Uterus (tissue), 3 donors: ENCODE measurements at regions not wholly inside any gene's neighbourhood (a gene's known extent, or its start where the extent isn't known, plus 50 kb on each side); places are given as distances from the start of the nearest gene placed in this dataset.

Experiments used
- DNase-seq, 2 donors: peaks; one replicate each; pipeline ENCODE4 v3.0.0-alpha.2; 2019 to 2020
- H3K27ac ChIP-seq, 2 donors: fragments of 200-600 bp; sonication (generic); 1 replicate in 1 of 2; 2 replicates in 1 of 2; pipeline ENCODE4 v1.5.1; 2016 to 2018
- H3K27me3 ChIP-seq, 2 donors: fragments of 200-600 bp; sonication (generic); one replicate each; pipeline ENCODE4 v1.5.1; 2018 to 2019; ENCODE audit warnings: control low read depth in 1 of 2
- H3K36me3 ChIP-seq, 2 donors: fragments of 200-600 bp; sonication (generic); one replicate each; pipeline ENCODE4 v1.5.1; 2019; ENCODE audit warnings: control low read depth in 1 of 2
- H3K4me1 ChIP-seq, 2 donors: fragments of 200-600 bp; sonication (generic); one replicate each; pipeline ENCODE4 v1.5.1; 2018 to 2019; ENCODE audit warnings: control low read depth in 1 of 2
- H3K4me3 ChIP-seq, 2 donors: fragments of 200-600 bp; sonication (generic); 1 replicate in 1 of 2; 2 replicates in 1 of 2; pipeline ENCODE4 v1.5.1; 2018 to 2019; ENCODE audit warnings: mild to moderate bottlenecking in 1 of 2
- H3K9me3 ChIP-seq, 2 donors: fragments of 200-600 bp; sonication (generic); one replicate each; pipeline ENCODE4 v1.5.1; 2019; ENCODE audit warnings: control low read depth in 1 of 2
- CTCF ChIP-seq, 4 experiments: fragments of 200-600 bp in 2 of 4; fragments of 450-650 bp in 2 of 4; sonication (generic) in 2 of 4; IDR thresholded peaks; one replicate each; pipeline ENCODE4 v1.5.1; 2016 to 2019; ENCODE audit warnings: antibody characterized with exemption in 4 of 4, mild to moderate bottlenecking in 2 of 4, moderate library complexity in 1 of 4
- POLR2A ChIP-seq, 2 donors: fragments of 450-650 bp; IDR thresholded peaks; one replicate each; pipeline ENCODE4 v1.6.1; 2016; ENCODE audit warnings: antibody characterized with exemption in 2 of 2, mild to moderate bottlenecking in 1 of 2, moderate library complexity in 1 of 2
- intact Hi-C: fragments of 100-400 bp; cut with DNase I; formaldehyde crosslinking; loops from one replicate; pipeline ENCODE4 v1.15.1; 2023; ENCODE audit warnings: low total_unique reads
- donor health status: DM: yes; HTN: yes; CAD: no.

DNA sequence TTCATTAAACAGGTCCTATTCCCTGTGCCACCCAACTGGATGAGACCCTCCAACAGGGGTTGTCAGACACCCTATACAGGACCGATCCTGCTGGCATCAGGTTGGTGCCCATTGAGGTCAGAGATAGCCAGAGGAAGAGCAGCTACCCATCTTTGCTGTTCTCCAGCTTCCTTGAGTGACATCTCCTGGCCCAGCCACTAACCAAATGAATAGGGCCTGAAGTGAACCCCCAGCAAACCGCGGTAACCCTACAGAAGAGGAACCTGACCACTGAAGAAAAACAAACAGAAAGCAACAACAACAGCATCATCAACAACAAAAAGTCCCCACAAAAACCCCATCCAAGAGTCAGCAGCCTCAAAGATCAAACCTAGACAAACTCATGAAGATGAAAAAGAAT, 133.6 kb upstream of the ARPP21 start:
- Histone ChIP-seq H3K4me3 (no peak overlapping the region), H3K27ac (no peak overlapping the region), H3K4me1 (no peaks in the 10 kb centered on the region), H3K36me3 (no peaks in the 10 kb centered on the region), H3K27me3 (no peaks in the 10 kb centered on the region), H3K9me3 (no peaks in the 10 kb centered on the region)
- DNase-seq: no peak
- no peak for TF ChIP-seq POLR2A (IDR thresholded peaks at IDR 0.05)
- intact Hi-C loops: no loop called here

- H3K27ac ChIP-seq: no peak overlapping the region
- H3K27me3 ChIP-seq: no peaks in the 10 kb centered on the region
- intact Hi-C loops: no loop called here
- DNase-seq: no peak
- TF ChIP-seq POLR2A (IDR thresholded peaks at IDR 0.05): no peak
- no peak for TF ChIP-seq CTCF (IDR thresholded peaks at IDR 0.05)
- H3K9me3 ChIP-seq: no peaks in the 10 kb centered on the region
- no peaks in the 10 kb centered on the region for H3K4me1 ChIP-seq
- no peaks in the 10 kb centered on the region for H3K36me3 ChIP-seq
- no peak overlapping the region for H3K4me3 ChIP-seq
Measured at GRCh38 chr3:35519936-35520335, 119.4 kb upstream of the ARPP21 start.

GRCh38 chr3:35521196-35521595, 118.1 kb upstream of the ARPP21 start:
- DNase-seq: no peak
- H3K4me3 ChIP-seq: no peak overlapping the region
- intact Hi-C loops: no loop called here
- H3K27me3 ChIP-seq: no peaks in the 10 kb centered on the region
- TF ChIP-seq POLR2A (IDR thresholded peaks at IDR 0.05): no peak
- no peak for TF ChIP-seq CTCF (IDR thresholded peaks at IDR 0.05)
- no peaks in the 10 kb centered on the region for H3K36me3 ChIP-seq
- H3K9me3 ChIP-seq: no peaks in the 10 kb centered on the region
- no peak overlapping the region for H3K27ac ChIP-seq
- no peaks in the 10 kb centered on the region for H3K4me1 ChIP-seq

DNA sequence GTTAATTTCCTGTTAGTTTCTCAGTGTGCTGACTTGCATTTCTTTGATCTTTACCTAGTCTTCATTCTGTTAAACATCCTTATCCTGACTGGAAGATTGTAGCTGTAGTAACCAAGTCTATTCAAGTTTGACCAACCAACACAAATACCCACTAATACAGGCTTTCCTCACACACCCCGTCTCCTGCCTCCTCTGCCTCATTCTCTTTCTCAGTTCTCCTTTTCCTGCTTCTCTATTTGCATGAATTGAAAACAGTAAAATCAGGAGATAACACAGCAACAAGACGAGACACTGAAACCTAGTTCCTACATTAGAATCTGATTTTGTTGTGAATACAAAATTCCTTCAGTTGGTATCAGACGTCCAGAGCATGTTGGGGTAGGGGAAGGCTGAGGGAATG, 116.9 kb upstream of the ARPP21 start:
- no peak for DNase-seq
- no peak overlapping the region for H3K27ac ChIP-seq
- H3K27me3 ChIP-seq: no peaks in the 10 kb centered on the region
- TF ChIP-seq CTCF (IDR thresholded peaks at IDR 0.05): no peak
- TF ChIP-seq POLR2A (IDR thresholded peaks at IDR 0.05): no peak
- no peak overlapping the region for H3K4me3 ChIP-seq
- intact Hi-C loops: no loop called here
- no peaks in the 10 kb centered on the region for H3K4me1 ChIP-seq
- no peaks in the 10 kb centered on the region for H3K36me3 ChIP-seq
- no peaks in the 10 kb centered on the region for H3K9me3 ChIP-seq

DNA sequence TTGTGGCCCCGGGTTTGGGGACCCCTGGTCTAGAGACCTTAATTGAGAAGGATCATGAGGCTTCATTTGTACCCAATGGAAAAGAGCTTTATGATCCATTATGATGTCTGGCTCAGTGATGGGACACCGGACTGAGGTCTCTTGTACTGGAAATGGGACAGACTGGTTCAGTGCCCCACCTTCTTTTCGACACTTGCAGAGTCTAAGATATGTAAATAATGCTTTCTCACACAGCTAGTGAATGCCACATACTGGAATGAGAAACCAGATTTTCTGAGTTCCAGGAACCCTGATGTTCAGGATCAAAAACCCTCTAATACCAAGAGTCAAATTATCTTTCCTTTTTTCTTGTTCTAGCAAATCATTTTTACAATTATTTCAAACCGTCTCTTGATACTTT, 116.3 kb upstream of the ARPP21 start:
- no peak overlapping the region for H3K4me3 ChIP-seq
- H3K4me1 ChIP-seq: no peaks in the 10 kb centered on the region
- H3K27ac ChIP-seq: no peak overlapping the region
- no peak for TF ChIP-seq POLR2A (IDR thresholded peaks at IDR 0.05)
- no peak for TF ChIP-seq CTCF (IDR thresholded peaks at IDR 0.05)
- intact Hi-C loops: no loop called here
- DNase-seq: no peak
- H3K36me3 ChIP-seq: no peaks in the 10 kb centered on the region
- H3K27me3 ChIP-seq: no peaks in the 10 kb centered on the region
- H3K9me3 ChIP-seq: no peaks in the 10 kb centered on the region

- Histone ChIP-seq H3K36me3 (no peaks in the 10 kb centered on the region), H3K9me3 (no peaks in the 10 kb centered on the region), H3K4me3 (no peak overlapping the region), H3K27me3 (no peaks in the 10 kb centered on the region), H3K27ac (no peak overlapping the region), H3K4me1 (no peaks in the 10 kb centered on the region)
- intact Hi-C loops: no loop called here
- no peak for DNase-seq
- no peak for TF ChIP-seq CTCF (IDR thresholded peaks at IDR 0.05)
- TF ChIP-seq POLR2A (IDR thresholded peaks at IDR 0.05): no peak
Measured at GRCh38 chr3:35523838-35524237, 115.5 kb upstream of the ARPP21 start.
